Endothelial cell (in vitro differentiated cells): ENCODE measurements at regions not wholly inside any gene's neighbourhood (a gene's known extent, or its start where the extent isn't known, plus 50 kb on each side); places are given as distances from the start of the nearest gene placed in this dataset.

Experiments
- DNase-seq: peaks from one replicate; pipeline ENCODE4 v3.0.0; 2021; ENCODE audit warnings: low spot score
- H3K27ac Mint-ChIP-seq: one replicate; pipeline ENCODE4 v1.8.0; 2021; ENCODE audit warnings: mixed read lengths, inconsistent platforms; ENCODE audit not compliant: unreplicated experiment
- H3K27me3 Mint-ChIP-seq: one replicate; pipeline ENCODE4 v1.8.0; 2021; ENCODE audit warnings: mild to moderate bottlenecking, moderate library complexity, mixed read lengths, inconsistent platforms; ENCODE audit not compliant: unreplicated experiment
- H3K36me3 Mint-ChIP-seq: one replicate; pipeline ENCODE4 v1.8.0; 2021; ENCODE audit warnings: mild to moderate bottlenecking, low read depth, mixed read lengths, inconsistent platforms; ENCODE audit not compliant: unreplicated experiment
- H3K4me1 Mint-ChIP-seq: one replicate; pipeline ENCODE4 v1.8.0; 2021; ENCODE audit warnings: mild to moderate bottlenecking, mixed read lengths, inconsistent platforms; ENCODE audit not compliant: unreplicated experiment
- H3K4me3 Mint-ChIP-seq: one replicate; pipeline ENCODE4 v1.8.0; 2021; ENCODE audit warnings: mild to moderate bottlenecking, mixed read lengths, inconsistent platforms; ENCODE audit not compliant: unreplicated experiment
- H3K9me3 Mint-ChIP-seq: one replicate; pipeline ENCODE4 v1.8.0; 2021; ENCODE audit warnings: mixed read lengths, inconsistent platforms; ENCODE audit not compliant: unreplicated experiment
- TF ChIP-seq, protein P1 (sequence below): fragments of 200-600 bp; sonication (generic); IDR thresholded peaks from one replicate; pipeline ENCODE4 v1.5.0; 2021; ENCODE audit warnings: antibody characterized with exemption; ENCODE audit not compliant: unreplicated experiment

DNA sequence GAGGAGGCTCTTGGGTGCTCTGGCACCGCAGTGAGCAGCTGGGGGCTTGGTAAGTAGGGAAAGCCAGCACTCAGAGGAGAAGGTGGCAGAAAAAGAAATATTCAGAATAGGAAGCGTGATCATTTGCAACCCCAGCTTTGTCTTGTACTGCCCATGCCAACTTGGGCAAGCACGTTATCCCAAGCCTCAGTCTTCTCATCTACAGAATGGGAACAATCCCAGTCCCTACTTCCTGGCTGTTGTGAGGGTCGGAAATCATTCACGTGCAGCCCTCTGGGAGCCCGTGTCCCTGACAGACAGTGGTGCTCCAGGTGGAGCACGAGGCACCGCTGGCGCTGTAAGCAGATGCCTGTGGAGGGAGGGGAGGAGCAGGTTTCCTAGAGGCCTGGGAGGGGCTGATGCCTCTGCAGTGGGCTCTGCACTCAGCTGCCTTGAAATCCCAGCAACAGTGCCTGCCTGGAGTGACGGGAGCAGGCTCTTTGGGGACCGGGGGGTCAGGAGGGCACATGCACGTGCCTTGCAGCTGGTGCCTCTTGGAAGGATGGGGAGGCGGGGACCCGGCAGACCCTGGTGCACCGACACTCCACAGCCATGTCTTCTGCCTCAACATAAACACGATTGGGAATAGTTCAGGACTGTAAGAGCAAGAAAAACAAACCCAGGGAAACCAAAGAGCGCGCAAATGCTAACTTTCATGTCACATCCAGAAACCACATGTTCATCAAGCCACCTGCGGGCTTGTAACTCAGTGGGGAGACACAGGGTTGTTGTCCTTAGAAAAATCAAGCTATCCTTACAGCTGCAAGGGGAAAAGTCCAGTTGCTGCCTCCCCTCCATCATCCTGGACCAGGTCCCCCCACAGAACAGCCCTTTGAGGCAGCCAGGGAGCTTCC is 86.5 kb upstream of the DIO3 start:
- Mint-ChIP-seq H3K4me3 (no peak overlapping the region), H3K36me3 (no peaks in the 10 kb centered on the region), H3K27ac (peak overlapping the region; percentile 57), H3K4me1 (no peaks in the 10 kb centered on the region), H3K27me3 (peaks cover 4% of the 10 kb centered on the region), H3K9me3 (no peaks in the 10 kb centered on the region)
- no peak for DNase-seq
- TF ChIP-seq, protein P1, sequence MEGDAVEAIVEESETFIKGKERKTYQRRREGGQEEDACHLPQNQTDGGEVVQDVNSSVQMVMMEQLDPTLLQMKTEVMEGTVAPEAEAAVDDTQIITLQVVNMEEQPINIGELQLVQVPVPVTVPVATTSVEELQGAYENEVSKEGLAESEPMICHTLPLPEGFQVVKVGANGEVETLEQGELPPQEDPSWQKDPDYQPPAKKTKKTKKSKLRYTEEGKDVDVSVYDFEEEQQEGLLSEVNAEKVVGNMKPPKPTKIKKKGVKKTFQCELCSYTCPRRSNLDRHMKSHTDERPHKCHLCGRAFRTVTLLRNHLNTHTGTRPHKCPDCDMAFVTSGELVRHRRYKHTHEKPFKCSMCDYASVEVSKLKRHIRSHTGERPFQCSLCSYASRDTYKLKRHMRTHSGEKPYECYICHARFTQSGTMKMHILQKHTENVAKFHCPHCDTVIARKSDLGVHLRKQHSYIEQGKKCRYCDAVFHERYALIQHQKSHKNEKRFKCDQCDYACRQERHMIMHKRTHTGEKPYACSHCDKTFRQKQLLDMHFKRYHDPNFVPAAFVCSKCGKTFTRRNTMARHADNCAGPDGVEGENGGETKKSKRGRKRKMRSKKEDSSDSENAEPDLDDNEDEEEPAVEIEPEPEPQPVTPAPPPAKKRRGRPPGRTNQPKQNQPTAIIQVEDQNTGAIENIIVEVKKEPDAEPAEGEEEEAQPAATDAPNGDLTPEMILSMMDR = no peak

DNA sequence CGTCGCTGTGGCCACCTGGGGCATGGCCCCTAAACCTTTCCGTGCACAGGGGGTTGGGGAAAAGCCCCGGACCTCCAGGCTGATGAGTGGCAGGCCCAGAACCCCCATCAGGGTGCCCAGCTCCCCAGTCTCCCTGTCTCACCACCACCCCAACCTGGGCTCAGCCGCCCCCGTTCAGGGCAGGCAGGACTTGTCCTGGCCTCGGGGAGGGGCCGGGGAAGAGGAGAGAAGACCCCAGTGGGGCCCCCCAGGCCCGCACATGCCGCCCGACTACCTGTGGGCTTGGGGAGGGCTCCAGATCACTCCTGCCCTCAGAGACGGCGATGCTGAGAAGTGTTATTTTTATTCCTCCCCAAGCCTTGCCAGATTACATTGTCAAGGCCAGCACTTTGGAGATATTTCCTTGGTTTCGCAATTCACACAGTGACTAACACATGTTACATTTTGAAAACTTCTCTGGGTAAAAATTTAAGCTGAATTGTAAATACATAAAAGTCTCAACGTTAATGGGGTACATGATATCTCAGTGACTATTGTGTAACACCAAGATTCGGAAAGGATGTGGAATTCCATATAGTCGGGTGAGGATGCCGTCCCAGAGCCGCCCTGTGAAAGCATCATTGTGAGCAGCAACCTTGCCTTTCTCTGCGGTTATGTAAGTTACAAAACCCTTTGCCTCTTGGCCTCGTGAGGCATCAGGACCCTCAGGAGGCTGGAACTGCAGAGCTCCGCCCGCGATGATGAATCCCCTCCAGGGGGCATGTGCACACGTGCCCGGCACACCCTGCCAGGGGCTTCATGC is 85.6 kb upstream of the DIO3 start:
- DNase-seq = no peak
- TF ChIP-seq, protein P1 = no peak
- H3K27ac Mint-ChIP-seq = no peak overlapping the region
- H3K4me1 Mint-ChIP-seq = no peaks in the 10 kb centered on the region
- peaks cover 4% of the 10 kb centered on the region for H3K27me3 Mint-ChIP-seq
- no peak overlapping the region for H3K4me3 Mint-ChIP-seq
- no peaks in the 10 kb centered on the region for H3K9me3 Mint-ChIP-seq
- no peaks in the 10 kb centered on the region for H3K36me3 Mint-ChIP-seq

DNA sequence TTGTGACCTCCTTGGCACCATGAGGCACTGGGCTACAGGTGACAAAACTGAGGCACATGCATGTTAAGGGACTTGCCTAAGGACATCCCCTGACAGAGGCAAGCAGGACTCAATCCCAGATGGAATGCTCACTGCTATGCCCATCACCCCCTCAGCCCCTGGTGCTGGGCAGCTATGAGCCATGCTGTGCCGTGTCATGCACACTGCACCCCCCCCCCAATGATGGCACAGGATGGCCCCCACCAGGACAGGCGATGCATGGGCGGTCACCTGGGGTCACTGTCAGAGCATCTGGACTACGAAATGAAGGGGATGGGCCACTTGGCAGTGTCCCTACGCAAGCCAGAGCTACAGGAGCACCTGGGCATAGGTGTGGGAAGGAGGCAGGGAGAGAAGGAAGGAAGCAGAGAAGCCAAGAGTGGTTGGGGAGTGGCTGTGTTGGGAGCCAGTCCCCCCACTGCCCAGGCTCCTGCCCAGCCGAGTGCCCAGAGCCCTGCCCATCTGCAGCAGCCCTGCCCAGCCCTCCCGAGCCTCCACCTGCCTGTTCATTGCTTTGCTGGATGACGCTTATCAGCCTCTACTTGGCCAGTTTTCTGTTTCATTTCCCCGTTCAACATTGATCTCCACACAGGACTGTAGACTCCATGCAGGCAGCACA is 84.9 kb upstream of the DIO3 start:
- Mint-ChIP-seq H3K27ac (no peak overlapping the region), H3K4me3 (no peak overlapping the region), H3K9me3 (no peaks in the 10 kb centered on the region), H3K27me3 (peaks cover 4% of the 10 kb centered on the region), H3K36me3 (no peaks in the 10 kb centered on the region), H3K4me1 (no peaks in the 10 kb centered on the region)
- TF ChIP-seq, protein P1 = no peak
- DNase-seq = no peak

DNA sequence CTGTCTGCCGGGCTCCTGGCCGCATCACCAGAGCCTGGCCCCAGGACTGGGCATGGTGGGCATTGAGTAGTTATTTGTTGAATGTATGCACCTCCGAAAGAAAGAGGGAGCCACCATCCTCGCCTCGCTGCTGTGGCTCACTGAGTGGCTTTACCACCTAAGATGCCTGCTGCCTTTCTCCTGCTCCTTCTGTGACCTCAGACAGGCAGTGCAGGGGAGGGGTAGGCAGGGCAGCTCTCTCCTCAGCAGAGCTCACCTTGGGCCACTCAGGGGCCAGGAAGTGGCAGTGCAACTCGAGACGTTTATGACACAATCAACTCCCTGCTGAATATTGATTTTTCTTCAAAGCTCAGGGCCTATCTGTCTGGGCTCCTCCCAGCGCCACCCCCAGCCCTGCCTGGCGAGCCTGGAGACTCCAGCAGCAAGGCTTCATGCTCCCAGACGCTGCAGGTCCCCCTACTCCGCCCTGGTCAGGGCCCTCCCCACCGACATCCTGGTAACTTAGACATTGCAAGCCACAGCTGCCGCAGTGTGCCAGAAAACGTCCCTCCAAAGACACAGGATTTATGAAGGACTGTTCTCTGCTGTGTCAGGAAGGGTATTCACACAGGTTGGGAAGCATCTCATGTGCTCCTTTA is 84.3 kb upstream of the DIO3 start:
- no peak overlapping the region for H3K4me3 Mint-ChIP-seq
- DNase-seq = no peak
- H3K36me3 Mint-ChIP-seq = no peaks in the 10 kb centered on the region
- H3K9me3 Mint-ChIP-seq = no peaks in the 10 kb centered on the region
- no peak overlapping the region for H3K27ac Mint-ChIP-seq
- peaks cover 4% of the 10 kb centered on the region for H3K27me3 Mint-ChIP-seq
- H3K4me1 Mint-ChIP-seq = no peaks in the 10 kb centered on the region
- TF ChIP-seq, protein P1 = no peak
